Right atrium auricular region (tissue), 2 donors: ENCODE measurements at regions not wholly inside any gene's neighbourhood (a gene's known extent, or its start where the extent isn't known, plus 50 kb on each side); places are given as distances from the start of the nearest gene placed in this dataset.

Experiments
- DNase-seq: peaks from one replicate; pipeline ENCODE4 v3.0.0-alpha.2; 2019; ENCODE audit warnings: low spot score
- H3K27ac ChIP-seq, 2 donors: fragments of 200-600 bp; sonication (generic); 1 replicate in 1 of 2; 2 replicates in 1 of 2; pipeline ENCODE4 v1.5.1; 2016 to 2019
- H3K27me3 ChIP-seq, 2 donors: fragments of 200-600 bp; sonication (generic); one replicate each; pipeline versions ENCODE4 v1.5.1 to v1.6.0; 2017 to 2019
- H3K36me3 ChIP-seq: fragments of 200-600 bp; sonication (generic); one replicate; pipeline ENCODE4 v1.5.1; 2016
- H3K4me1 ChIP-seq, 2 donors: fragments of 200-600 bp; sonication (generic); one replicate each; pipeline versions ENCODE4 v1.5.1 to v1.6.0; 2017 to 2019
- H3K4me3 ChIP-seq, 2 donors: fragments of 200-600 bp; sonication (generic); 1 replicate in 1 of 2; 2 replicates in 1 of 2; pipeline ENCODE4 v1.5.1; 2017 to 2019; ENCODE audit warnings: mild to moderate bottlenecking in 1 of 2, moderate library complexity in 1 of 2
- H3K9me3 ChIP-seq, 2 donors: fragments of 200-600 bp; sonication (generic); one replicate each; pipeline ENCODE4 v1.5.1; 2019
- CTCF ChIP-seq, 2 donors: fragments of 200-600 bp; sonication (generic); IDR thresholded peaks; one replicate each; pipeline ENCODE4 v1.5.1; 2019; ENCODE audit warnings: antibody characterized with exemption in 2 of 2

- TF ChIP-seq CTCF (IDR thresholded peaks at IDR 0.05): no peak
- Histone ChIP-seq H3K27ac (no peak overlapping the region), H3K36me3 (no peaks in the 10 kb centered on the region), H3K9me3 (peaks cover 0 to under 1% of the 10 kb centered on the region in 2 donors), H3K4me3 (no peak overlapping the region), H3K27me3 (no peaks in the 10 kb centered on the region), H3K4me1 (no peaks in the 10 kb centered on the region)
- no peak for DNase-seq
Observed at GRCh38 chr4:89538171-89538570, 230.6 kb upstream of the GPRIN3 start.

- Histone ChIP-seq H3K9me3 (no peaks in the 10 kb centered on the region), H3K27me3 (no peaks in the 10 kb centered on the region), H3K4me3 (no peak overlapping the region), H3K36me3 (no peaks in the 10 kb centered on the region), H3K4me1 (no peaks in the 10 kb centered on the region), H3K27ac (no peak overlapping the region)
- no peak for DNase-seq
- no peak for TF ChIP-seq CTCF (IDR thresholded peaks at IDR 0.05)
Observed at GRCh38 chr4:89537281-89537680, 229.7 kb upstream of the GPRIN3 start.

- H3K36me3 ChIP-seq: no peaks in the 10 kb centered on the region
- TF ChIP-seq CTCF (IDR thresholded peaks at IDR 0.05): no peak
- no peaks in the 10 kb centered on the region for H3K9me3 ChIP-seq
- no peaks in the 10 kb centered on the region for H3K4me1 ChIP-seq
- DNase-seq: no peak
- no peak overlapping the region for H3K4me3 ChIP-seq
- H3K27ac ChIP-seq: no peak overlapping the region
- H3K27me3 ChIP-seq: no peaks in the 10 kb centered on the region
Observed at GRCh38 chr4:89535251-89535650, 227.7 kb upstream of the GPRIN3 start.

- Histone ChIP-seq H3K27ac (no peak overlapping the region), H3K36me3 (no peaks in the 10 kb centered on the region), H3K4me1 (no peaks in the 10 kb centered on the region), H3K9me3 (no peaks in the 10 kb centered on the region), H3K4me3 (no peak overlapping the region), H3K27me3 (no peaks in the 10 kb centered on the region)
- TF ChIP-seq CTCF (IDR thresholded peaks at IDR 0.05): no peak
- DNase-seq: no peak
Observed at GRCh38 chr4:89534356-89534755, 226.8 kb upstream of the GPRIN3 start.

- no peak overlapping the region for H3K27ac ChIP-seq
- no peaks in the 10 kb centered on the region for H3K4me1 ChIP-seq
- no peaks in the 10 kb centered on the region for H3K9me3 ChIP-seq
- DNase-seq: no peak
- no peak for TF ChIP-seq CTCF (IDR thresholded peaks at IDR 0.05)
- H3K27me3 ChIP-seq: no peaks in the 10 kb centered on the region
- H3K4me3 ChIP-seq: no peak overlapping the region
- H3K36me3 ChIP-seq: no peaks in the 10 kb centered on the region
Observed at GRCh38 chr4:89531932-89532640, 224.5 kb upstream of the GPRIN3 start.
